ENCODE measurements at regions not wholly inside any gene's neighbourhood (a gene's known extent, or its start where the extent isn't known, plus 50 kb on each side); places are given as distances from the start of the nearest gene placed in this dataset.
"Not testable (repeated sequence)": the region's sequence is repeated elsewhere in the genome, so short reads cannot be mapped to it uniquely, and the experiment has no call there.

- intact Hi-C loops (cut with DNase I; ENCODE audit: low total_unique reads): no loop called here
- H3K9me3 ChIP-seq: no peaks in the 10 kb centered on the region
- DNase-seq (ENCODE audit: low spot score in 2 of 2): no peak
- no peaks in the 10 kb centered on the region for H3K27me3 ChIP-seq
- no peaks in the 10 kb centered on the region for H3K4me1 ChIP-seq
- TF ChIP-seq POLR2AphosphoS5 (IDR thresholded peaks at IDR 0.05) (no peak), POLR2A (IDR thresholded peaks at IDR 0.05) (no peak), CTCF (IDR thresholded peaks at IDR 0.05) (no peak)
- H3K36me3 ChIP-seq: no peaks in the 10 kb centered on the region
- H3K27ac ChIP-seq: no peak overlapping the region
- H3K4me3 ChIP-seq: no peak overlapping the region
Observed at GRCh38 chr3:178350763-178351162, 185.5 kb upstream of the KCNMB2 start.

- H3K4me1 ChIP-seq: no peaks in the 10 kb centered on the region
- TF ChIP-seq POLR2AphosphoS5 (IDR thresholded peaks at IDR 0.05) (no peak), CTCF (IDR thresholded peaks at IDR 0.05) (no peak), POLR2A (IDR thresholded peaks at IDR 0.05) (no peak)
- no peaks in the 10 kb centered on the region for H3K9me3 ChIP-seq
- H3K36me3 ChIP-seq: no peaks in the 10 kb centered on the region
- H3K27ac ChIP-seq: no peak overlapping the region
- H3K4me3 ChIP-seq: no peak overlapping the region
- H3K27me3 ChIP-seq: no peaks in the 10 kb centered on the region
- intact Hi-C loops (cut with DNase I; ENCODE audit: low total_unique reads): no loop called here
- DNase-seq (ENCODE audit: low spot score in 2 of 2): no peak
Observed at GRCh38 chr3:178352326-178353005, 183.8 kb upstream of the KCNMB2 start.

GRCh38 chr3:178353006-178353694 is 183.1 kb upstream of the KCNMB2 start:
- TF ChIP-seq POLR2A (IDR thresholded peaks at IDR 0.05): no peak
- TF ChIP-seq CTCF (IDR thresholded peaks at IDR 0.05): no peak
- TF ChIP-seq POLR2AphosphoS5 (IDR thresholded peaks at IDR 0.05): no peak
- no peaks in the 10 kb centered on the region for H3K36me3 ChIP-seq
- intact Hi-C loops (cut with DNase I; ENCODE audit: low total_unique reads): no loop called here
- DNase-seq (ENCODE audit: low spot score in 2 of 2): no peak
- H3K4me3 ChIP-seq: no peak overlapping the region
- no peaks in the 10 kb centered on the region for H3K4me1 ChIP-seq
- no peaks in the 10 kb centered on the region for H3K27me3 ChIP-seq
- H3K27ac ChIP-seq: no peak overlapping the region
- H3K9me3 ChIP-seq: no peaks in the 10 kb centered on the region

GRCh38 chr3:178359728-178360127 is 176.5 kb upstream of the KCNMB2 start:
- H3K27me3 ChIP-seq: no peaks in the 10 kb centered on the region
- intact Hi-C loops (cut with DNase I; ENCODE audit: low total_unique reads): loop anchor here (10.0 kb wide), 1 partner anchor 155 kb away; no protein-coding TSS in a partner anchor
- H3K4me3 ChIP-seq: no peak overlapping the region
- DNase-seq (ENCODE audit: low spot score in 2 of 2): no peak
- H3K27ac ChIP-seq: no peak overlapping the region
- TF ChIP-seq POLR2AphosphoS5 (IDR thresholded peaks at IDR 0.05) (no peak), POLR2A (IDR thresholded peaks at IDR 0.05) (no peak), CTCF (IDR thresholded peaks at IDR 0.05) (no peak)
- no peaks in the 10 kb centered on the region for H3K4me1 ChIP-seq
- H3K36me3 ChIP-seq: no peaks in the 10 kb centered on the region
- H3K9me3 ChIP-seq: peaks cover 0 to 6% of the 10 kb centered on the region in 2 donors

GRCh38 chr3:178363048-178363447 is 173.2 kb upstream of the KCNMB2 start:
- not testable (repeated sequence) for H3K4me1 ChIP-seq; H3K9me3 ChIP-seq; DNase-seq (ENCODE audit: low spot score in 2 of 2); H3K27ac ChIP-seq; H3K36me3 ChIP-seq; H3K27me3 ChIP-seq; H3K4me3 ChIP-seq
- intact Hi-C loops (cut with DNase I; ENCODE audit: low total_unique reads): loop anchor here (10.0 kb wide), 1 partner anchor 152 kb away; no protein-coding TSS in a partner anchor

Data from breast epithelium (tissue), 4 donors.